SK-N-SH (cell line): ENCODE measurements at regions not wholly inside any gene's neighbourhood (a gene's known extent, or its start where the extent isn't known, plus 50 kb on each side); places are given as distances from the start of the nearest gene placed in this dataset.

ENCODE experiments used
- CTCF ChIA-PET: fragments of 300-600, 350-600 bp; formaldehyde crosslinking; extraction: SDS; loops from one replicate; lab custom pipeline; 2021; lab: Yijun Ruan, JAX
- POLR2A ChIA-PET: fragments of 350-600 bp; sonication (Branson Sonifier 250); formaldehyde crosslinking; extraction: SDS; loops from one replicate; lab custom pipeline; 2020; ENCODE audit warnings: antibody characterized with exemption, inconsistent platforms; lab: Yijun Ruan, JAX
- DNase-seq: peaks from one replicate; pipeline ENCODE4 v3.0.0; 2012
- H2AFZ ChIP-seq: fragments of 200-600 bp; sonication (generic); 2 replicates; pipeline ENCODE4 v1.8.1; 2016; ENCODE audit warnings: antibody characterized with exemption, mild to moderate bottlenecking, low read depth
- H3F3A ChIP-seq: fragments of 200-600 bp; sonication (generic); replicated peaks from 2 replicates; pipeline ENCODE3; 2016; ENCODE audit warnings: antibody characterized with exemption, mild to moderate bottlenecking; ENCODE audit not compliant: insufficient read depth
- H3K27ac ChIP-seq, 2 experiments: fragments of 200-500 bp in 1 of 2; fragments of 200-600 bp in 1 of 2; sonication (Bioruptor generic) in 1 of 2; sonication (generic), shearing (Covaris generic) in 1 of 2; 2 replicates each; pipeline versions ENCODE4 v1.5.1 to v1.6.1; 2014 to 2016; ENCODE audit warnings: low read depth in 2 of 2, inconsistent platforms in 1 of 2, low read length in 1 of 2, mild to moderate bottlenecking in 1 of 2, mixed read lengths in 1 of 2
- H3K27me3 ChIP-seq: fragments of 200-600 bp; sonication (generic), shearing (Covaris generic); 2 replicates; pipeline ENCODE4 v1.6.1; 2016; ENCODE audit warnings: mixed run types; ENCODE audit not compliant: insufficient read depth
- H3K36me3 ChIP-seq, 2 experiments: fragments of 200-500 bp in 1 of 2; fragments of 200-600 bp in 1 of 2; sonication (Bioruptor generic) in 1 of 2; sonication (generic) in 1 of 2; replicated peaks in 1 of 2; 2 replicates each; pipeline versions ENCODE3 to v1.5.1; 2014 to 2016; ENCODE audit warnings: low read length in 1 of 2, mild to moderate bottlenecking in 1 of 2; ENCODE audit not compliant: insufficient read depth in 2 of 2, control insufficient read depth in 1 of 2
- H3K4me1 ChIP-seq, 2 experiments: fragments of 200-500 bp in 1 of 2; fragments of 200-600 bp in 1 of 2; sonication (Bioruptor generic) in 1 of 2; sonication (generic), shearing (Covaris generic) in 1 of 2; 2 replicates each; pipeline versions ENCODE4 v1.5.1 to v1.6.1; 2014 to 2016; ENCODE audit warnings: low read depth in 1 of 2, low read length in 1 of 2, mixed run types in 1 of 2; ENCODE audit not compliant: insufficient read depth in 2 of 2, control insufficient read depth in 1 of 2
- H3K4me2 ChIP-seq: fragments of 200-600 bp; sonication (generic), shearing (Covaris generic); 2 replicates; pipeline ENCODE4 v1.6.1; 2017; ENCODE audit warnings: mixed run types
- H3K4me3 ChIP-seq, 2 experiments: fragments of 200-500 bp in 1 of 2; fragments of 200-600 bp in 1 of 2; sonication (Bioruptor generic) in 1 of 2; sonication (generic), shearing (Covaris generic) in 1 of 2; 2 replicates each; pipeline versions ENCODE4 v1.5.1 to v1.8.1; 2014 to 2016; ENCODE audit warnings: low read depth in 2 of 2, inconsistent platforms in 1 of 2, low read length in 1 of 2, mild to moderate bottlenecking in 1 of 2, mixed read lengths in 1 of 2, moderate library complexity in 1 of 2
- H3K79me2 ChIP-seq: fragments of 200-600 bp; sonication (generic); 2 replicates; pipeline ENCODE4 v1.8.1; 2017; ENCODE audit warnings: mild to moderate bottlenecking; ENCODE audit not compliant: insufficient read depth
- H3K9ac ChIP-seq: fragments of 200-600 bp; sonication (generic); 2 replicates; pipeline ENCODE4 v1.6.1; 2017; ENCODE audit warnings: mixed run types
- H3K9me2 ChIP-seq: fragments of 200-600 bp; sonication (generic); 2 replicates; pipeline ENCODE4 v1.6.1; 2017; ENCODE audit warnings: mixed run types
- H3K9me3 ChIP-seq: fragments of 200-600 bp; sonication (generic); 2 replicates; pipeline ENCODE4 v1.6.1; 2017; ENCODE audit warnings: mixed run types, mild to moderate bottlenecking, moderate library complexity
- H4K20me1 ChIP-seq: fragments of 200-600 bp; sonication (generic); 2 replicates; pipeline ENCODE4 v1.6.1; 2017; ENCODE audit warnings: mild to moderate bottlenecking, mixed run types; ENCODE audit not compliant: insufficient read depth
- ELF1 ChIP-seq: IDR thresholded peaks from 2 replicates; pipeline ENCODE4 v1.4.0; 2012
- EP300 ChIP-seq, 2 experiments: IDR thresholded peaks; 2 replicates each; pipeline versions ENCODE4 v1.4.0 to v1.6.1; 2012; ENCODE audit warnings: borderline replicate concordance in 1 of 2, low read depth in 1 of 2, low read length in 1 of 2
- EZH2phosphoT487 ChIP-seq: fragments of 200-600 bp; sonication (generic); IDR thresholded peaks from 2 replicates; pipeline ENCODE4 v1.6.1; 2017; ENCODE audit warnings: low read depth, mixed run types, mild to moderate bottlenecking, antibody characterized with exemption, moderate library complexity, borderline replicate concordance
- FOXM1 ChIP-seq: IDR thresholded peaks from 2 replicates; pipeline ENCODE4 v1.4.0; 2012; ENCODE audit warnings: low read depth, mild to moderate bottlenecking
- NFIC ChIP-seq: IDR thresholded peaks from 2 replicates; pipeline ENCODE4 v1.4.0; 2012; ENCODE audit warnings: borderline replicate concordance
- NRF1 ChIP-seq: IDR thresholded peaks from 2 replicates; pipeline ENCODE4 v1.6.1; 2012; ENCODE audit warnings: low read depth, mild to moderate bottlenecking, low read length
- RCOR1 ChIP-seq: fragments of 150-350 bp; IDR thresholded peaks from 2 replicates; pipeline ENCODE4 v1.6.1; 2017; ENCODE audit warnings: antibody characterized with exemption, low read length
- SIN3A ChIP-seq: IDR thresholded peaks from 2 replicates; pipeline ENCODE4 v1.6.1; 2012; ENCODE audit warnings: low read depth, mild to moderate bottlenecking, low read length, moderate library complexity, borderline replicate concordance
- SMC3 ChIP-seq: IDR thresholded peaks from 2 replicates; pipeline ENCODE4 v1.6.1; 2012; ENCODE audit warnings: low read depth, low read length, improper control_type of control experiment
- TAF1 ChIP-seq: IDR thresholded peaks from 2 replicates; pipeline ENCODE4 v1.6.1; 2012; ENCODE audit warnings: low read depth, mild to moderate bottlenecking, low read length, moderate library complexity, borderline replicate concordance
- TCF12 ChIP-seq: IDR thresholded peaks from 2 replicates; pipeline ENCODE4 v1.4.0; 2012
- TEAD4 ChIP-seq: IDR thresholded peaks from 2 replicates; pipeline ENCODE4 v1.4.0; 2012; ENCODE audit warnings: mild to moderate bottlenecking, borderline replicate concordance; ENCODE audit not compliant: insufficient read depth
- YY1 ChIP-seq: IDR thresholded peaks from 2 replicates; pipeline ENCODE4 v1.4.0; 2012; ENCODE audit warnings: low read depth, mild to moderate bottlenecking
- WGBS: methylation state at CpG from one replicate; pipeline ENCODE4 v1.1.6; 2017; ENCODE audit warnings: low lambda C conversion rate; 5-methylcytosine and 5-hydroxymethylcytosine counted together
- TF ChIP-seq, protein P1 (sequence below): fragments of 150-350 bp; IDR thresholded peaks from 2 replicates; pipeline ENCODE4 v1.6.1; 2016; ENCODE audit warnings: mild to moderate bottlenecking, low read depth, low read length
- TF ChIP-seq, protein P2 (sequence below): fragments of 150-350 bp; IDR thresholded peaks from 2 replicates; pipeline ENCODE4 v1.6.1; 2017; ENCODE audit warnings: antibody characterized with exemption, low read length, low read depth, borderline replicate concordance

DNA sequence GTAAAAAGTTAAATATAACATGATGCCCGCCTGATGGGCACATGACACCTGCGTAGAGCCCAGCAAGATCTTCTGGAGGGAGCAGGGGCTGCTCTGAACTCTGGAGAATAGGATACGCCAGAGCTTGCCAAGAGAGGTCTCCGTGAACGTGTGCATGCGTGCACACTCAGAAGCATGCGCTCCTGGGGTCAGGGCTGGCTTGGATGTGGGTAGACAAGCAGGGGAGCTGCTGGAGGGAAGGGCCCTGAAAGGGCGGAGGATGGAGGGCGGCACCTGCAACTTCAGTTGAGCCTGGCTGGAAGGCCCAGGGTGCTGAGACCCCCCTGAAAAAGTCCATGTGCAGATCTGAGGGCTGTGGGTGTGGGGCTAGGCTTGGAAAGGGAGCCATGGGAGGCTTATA, 828.4 kb upstream of the SALL3 start:
- no peak overlapping the region for H3K4me2 ChIP-seq
- POLR2A ChIA-PET, result no interaction called here
- H3F3A ChIP-seq, result no peaks in the 10 kb centered on the region
- H3K9me2 ChIP-seq, result no peaks in the 10 kb centered on the region
- H3K9ac ChIP-seq, result no peak overlapping the region
- H3K9me3 ChIP-seq, result no peaks in the 10 kb centered on the region
- H4K20me1 ChIP-seq, result no peaks in the 10 kb centered on the region
- CTCF ChIA-PET, result no interaction called here
- H2AFZ ChIP-seq, result no peak overlapping the region
- no peak for DNase-seq
- TF ChIP-seq, protein P1, sequence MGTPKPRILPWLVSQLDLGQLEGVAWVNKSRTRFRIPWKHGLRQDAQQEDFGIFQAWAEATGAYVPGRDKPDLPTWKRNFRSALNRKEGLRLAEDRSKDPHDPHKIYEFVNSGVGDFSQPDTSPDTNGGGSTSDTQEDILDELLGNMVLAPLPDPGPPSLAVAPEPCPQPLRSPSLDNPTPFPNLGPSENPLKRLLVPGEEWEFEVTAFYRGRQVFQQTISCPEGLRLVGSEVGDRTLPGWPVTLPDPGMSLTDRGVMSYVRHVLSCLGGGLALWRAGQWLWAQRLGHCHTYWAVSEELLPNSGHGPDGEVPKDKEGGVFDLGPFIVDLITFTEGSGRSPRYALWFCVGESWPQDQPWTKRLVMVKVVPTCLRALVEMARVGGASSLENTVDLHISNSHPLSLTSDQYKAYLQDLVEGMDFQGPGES, result no peak
- TF ChIP-seq TCF12 (no peak), EZH2phosphoT487 (no peak), RCOR1 (no peak), NRF1 (no peak), TAF1 (no peak), FOXM1 (no peak), TEAD4 (no peak), EP300 (IDR thresholded peaks at IDR 0.05; ENCODE audit: borderline replicate concordance in 1 of 2, low read depth in 1 of 2, low read length in 1 of 2) (no peak), SMC3 (no peak)
- TF ChIP-seq, protein P2, sequence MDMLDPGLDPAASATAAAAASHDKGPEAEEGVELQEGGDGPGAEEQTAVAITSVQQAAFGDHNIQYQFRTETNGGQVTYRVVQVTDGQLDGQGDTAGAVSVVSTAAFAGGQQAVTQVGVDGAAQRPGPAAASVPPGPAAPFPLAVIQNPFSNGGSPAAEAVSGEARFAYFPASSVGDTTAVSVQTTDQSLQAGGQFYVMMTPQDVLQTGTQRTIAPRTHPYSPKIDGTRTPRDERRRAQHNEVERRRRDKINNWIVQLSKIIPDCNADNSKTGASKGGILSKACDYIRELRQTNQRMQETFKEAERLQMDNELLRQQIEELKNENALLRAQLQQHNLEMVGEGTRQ, result no peak
- H3K4me3 ChIP-seq, result no peak overlapping the region
- H3K4me1 ChIP-seq, result no peaks in the 10 kb centered on the region
- H3K27ac ChIP-seq, result no peak overlapping the region
- 3% methylated on average over 7 of the region's 9 CpGs for WGBS
- no peaks in the 10 kb centered on the region for H3K79me2 ChIP-seq
- no peaks in the 10 kb centered on the region for H3K36me3 ChIP-seq
- H3K27me3 ChIP-seq, result peaks cover 5% of the 10 kb centered on the region; the same call in 1 of the 2 replicates

- Histone ChIP-seq H3F3A (no peaks in the 10 kb centered on the region), H4K20me1 (no peaks in the 10 kb centered on the region), H3K9me2 (no peaks in the 10 kb centered on the region), H3K9me3 (no peaks in the 10 kb centered on the region), H3K79me2 (no peaks in the 10 kb centered on the region), H2AFZ (no peak overlapping the region), H3K4me1 (no peaks in the 10 kb centered on the region), H3K4me3 (no peak overlapping the region), H3K9ac (no peak overlapping the region), H3K27me3 (peaks cover 6% of the 10 kb centered on the region; the same call in 1 of the 2 replicates), H3K36me3 (no peaks in the 10 kb centered on the region), H3K4me2 (no peak overlapping the region), H3K27ac (no peak overlapping the region)
- ChIA-PET CTCF (no interaction called here), POLR2A (no interaction called here)
- TF ChIP-seq EZH2phosphoT487 (no peak), SMC3 (no peak), EP300 (IDR thresholded peaks at IDR 0.05; ENCODE audit: borderline replicate concordance in 1 of 2, low read depth in 1 of 2, low read length in 1 of 2) (no peak), ELF1 (no peak), NFIC (no peak), RCOR1 (no peak), SIN3A (no peak), YY1 (no peak)
- WGBS, result 10% methylated on average over 10 of the region's 17 CpGs
- no peak for DNase-seq
Observed at GRCh38 chr18:78151948-78152725, 827.5 kb upstream of the SALL3 start.
